K562 (cell line): ENCODE measurements at regions not wholly inside any gene's neighbourhood (a gene's known extent, or its start where the extent isn't known, plus 50 kb on each side); places are given as distances from the start of the nearest gene placed in this dataset.

Experiments
- ATAC-seq: fragments of 200-7000 bp; cut with Tn5 transposase; 3 replicates; pipeline ENCODE4 v1.9.1; 2020; ENCODE audit warnings: moderate library complexity
- BruUV-seq: library from RNA; stranded (reverse); fragments of 400-500 nt; replicated peaks from 2 replicates; lab custom pipeline; 2021; lab: Mats Ljungman, UMichigan
- CTCF ChIA-PET: fragments of 300-600 bp; formaldehyde crosslinking; extraction: SDS; loops from one replicate; lab custom pipeline; 2021; ENCODE audit warnings: low intra/inter-chr PET ratio; lab: Yijun Ruan, JAX
- POLR2A ChIA-PET: fragments of 300-600, 350-650 bp; sonication (Branson Sonifier 250); formaldehyde crosslinking; extraction: SDS; loops from one replicate; lab custom pipeline; 2021; ENCODE audit warnings: antibody characterized with exemption, inconsistent platforms; lab: Yijun Ruan, JAX
- DNase-seq, 4 experiments: peaks; one replicate each; pipeline versions ENCODE4 v3.0.0 to v3.0.0-alpha.2; 2011 to 2018; ENCODE audit warnings: low spot score in 3 of 4, mixed read lengths in 3 of 4; ENCODE audit errors: extremely low read depth in 1 of 4
- FAIRE-seq: peaks from 2 replicates; lab custom pipeline; 2011; peaks lifted over from hg19 to GRCh38; lab: Jason Lieb, UNC
- H2AFZ ChIP-seq: 2 replicates; pipeline ENCODE4 v1.6.0; 2011; ENCODE audit warnings: low read depth, low read length, control low read depth, inconsistent platforms
- H3K27ac ChIP-seq: fragments of 200-600 bp; 3 replicates; pipeline ENCODE4 v1.8.0; 2011; ENCODE audit warnings: low read depth, mild to moderate bottlenecking, control low read depth, inconsistent platforms, low read length, moderate library complexity, mixed read lengths; ENCODE audit errors: extremely low read depth
- H3K27me3 ChIP-seq, 2 experiments: fragments of 300-600 bp in 1 of 2; 2 replicates in 1 of 2; 3 replicates in 1 of 2; pipeline versions ENCODE4 v1.6.0 to v1.8.0; 2011; ENCODE audit warnings: inconsistent platforms in 2 of 2, low read length in 2 of 2, mild to moderate bottlenecking in 1 of 2, mixed read lengths in 1 of 2, moderate library complexity in 1 of 2; ENCODE audit not compliant: control insufficient read depth in 2 of 2, insufficient read depth in 2 of 2
- H3K36me3 ChIP-seq: fragments of 300-600 bp; 3 replicates; pipeline ENCODE4 v1.8.0; 2011; ENCODE audit warnings: mild to moderate bottlenecking, low read length, inconsistent platforms; ENCODE audit not compliant: control insufficient read depth, insufficient read depth
- H3K4me1 ChIP-seq, 2 experiments: fragments of 200-600 bp in 1 of 2; replicated peaks in 1 of 2; 2 replicates in 1 of 2; 3 replicates in 1 of 2; pipeline versions ENCODE4 v1.5.1 to v1.8.0; 2011; ENCODE audit warnings: inconsistent platforms in 2 of 2, low read length in 2 of 2, mild to moderate bottlenecking in 1 of 2, mixed read lengths in 1 of 2, moderate library complexity in 1 of 2; ENCODE audit not compliant: control insufficient read depth in 2 of 2, insufficient read depth in 2 of 2
- H3K4me2 ChIP-seq: 2 replicates; pipeline ENCODE4 v1.6.1; 2011; ENCODE audit warnings: low read length, control low read depth, inconsistent platforms, mixed read lengths; ENCODE audit not compliant: insufficient read depth
- H3K4me3 ChIP-seq: fragments of 200-600 bp; sonication (generic), shearing (Covaris generic); 2 replicates; pipeline ENCODE4 v1.5.1; 2016; ENCODE audit warnings: control low read depth, inconsistent platforms
- H3K79me2 ChIP-seq: fragments of 200-600 bp; 3 replicates; pipeline ENCODE4 v1.8.0; 2011; ENCODE audit warnings: low read length, inconsistent platforms; ENCODE audit not compliant: control insufficient read depth, insufficient read depth
- H3K9ac ChIP-seq, 2 experiments: 2 replicates each; pipeline versions ENCODE4 v1.6.0 to v1.6.1; 2011; ENCODE audit warnings: low read depth in 2 of 2, low read length in 2 of 2, control low read depth in 1 of 2, inconsistent platforms in 1 of 2, mild to moderate bottlenecking in 1 of 2, mixed read lengths in 1 of 2; ENCODE audit not compliant: insufficient read depth in 1 of 2
- H3K9me1 ChIP-seq: one replicate; pipeline ENCODE4 v1.6.0; 2011; ENCODE audit warnings: inconsistent platforms, mild to moderate bottlenecking, low read length, moderate library complexity; ENCODE audit not compliant: control insufficient read depth, insufficient read depth
- H3K9me3 ChIP-seq: replicated peaks from 2 replicates; pipeline ENCODE4 v1.5.1; 2011; ENCODE audit warnings: low read depth, low read length, inconsistent platforms; ENCODE audit not compliant: control insufficient read depth, insufficient read depth
- H4K20me1 ChIP-seq: replicated peaks from 2 replicates; pipeline ENCODE4 v1.6.1; 2011; ENCODE audit warnings: low read length, inconsistent platforms, mixed read lengths; ENCODE audit not compliant: control insufficient read depth, insufficient read depth
- CBFA2T2 ChIP-seq: fragments of 450-650 bp; conservative IDR thresholded peaks from 2 replicates; pipeline ENCODE4 v1.6.1; 2017; ENCODE audit warnings: mild to moderate bottlenecking
- FOSL1 ChIP-seq: fragments of 200-800 bp; sonication (Bioruptor generic); conservative IDR thresholded peaks from 2 replicates; pipeline ENCODE4 v1.6.1; 2016; ENCODE audit warnings: missing genetic modification characterization, missing compliant biosample characterization
- HDAC2 ChIP-seq: fragments of 450-650 bp; IDR thresholded peaks from 2 replicates; pipeline ENCODE4 v1.6.1; 2016; ENCODE audit warnings: mild to moderate bottlenecking
- HNRNPLL ChIP-seq: fragments of 200-400 bp; formaldehyde crosslinking; IDR thresholded peaks from 2 replicates; pipeline ENCODE4 v1.6.1; 2017; ENCODE audit warnings: low read length, low read depth, mild to moderate bottlenecking; ENCODE audit not compliant: poor library complexity, severe bottlenecking
- L3MBTL2 ChIP-seq: fragments of 450-650 bp; IDR thresholded peaks from 2 replicates; pipeline ENCODE4 v1.6.1; 2016; ENCODE audit warnings: mild to moderate bottlenecking, moderate library complexity
- MCM5 ChIP-seq: fragments of 450-650 bp; IDR thresholded peaks from 2 replicates; pipeline ENCODE4 v1.6.1; 2016; ENCODE audit warnings: low read depth
- MTA1 ChIP-seq: fragments of 450-650 bp; IDR thresholded peaks from 2 replicates; pipeline ENCODE4 v1.6.1; 2017; ENCODE audit warnings: borderline replicate concordance
- MTA2 ChIP-seq: fragments of 450-650 bp; IDR thresholded peaks from 2 replicates; pipeline ENCODE4 v1.6.1; 2016; ENCODE audit warnings: low read depth
- PHB ChIP-seq: fragments of 250-450 bp; sonication (Bioruptor Pico); IDR thresholded peaks from 2 replicates; pipeline ENCODE4 v1.5.0; 2021
- ZFX ChIP-seq: sonication (generic); formaldehyde crosslinking; IDR thresholded peaks from 2 replicates; pipeline ENCODE4 v1.8.0; 2022; ENCODE audit warnings: mild to moderate bottlenecking, missing genetic modification reagents, moderate library complexity
- ZNF766 ChIP-seq: fragments of 200-800 bp; sonication (Bioruptor generic); conservative IDR thresholded peaks from 2 replicates; pipeline ENCODE4 v1.6.1; 2016; ENCODE audit warnings: missing genetic modification characterization, missing compliant biosample characterization
- WGBS: fragments of 100-300 bp; shearing (Covaris generic); methylation state at CpG from one replicate; pipeline ENCODE4 v1.1.6; 2016; ENCODE audit warnings: low coverage, mixed read lengths; ENCODE audit not compliant: insufficient coverage; ENCODE audit errors: missing lambda C conversion rate; 5-methylcytosine and 5-hydroxymethylcytosine counted together
- in situ Hi-C: fragments of 300-500 bp; cut with MboI; formaldehyde crosslinking; loops from 4 replicates; pipeline ENCODE4 v1.15.0; 2018; ENCODE audit warnings: inconsistent platforms, mixed read lengths
- intact Hi-C: fragments of 100-400 bp; cut with micrococcal nuclease; formaldehyde crosslinking; loops from 2 replicates; pipeline ENCODE4 v1.14.2; 2022

GRCh38 chr13:105463011-105463501, 1072.4 kb downstream of the EFNB2 start:
- no TSS peak for BruUV-seq
- DNase-seq (no peak), ATAC-seq (no peak), FAIRE-seq (no peak)
- TF ChIP-seq CBFA2T2, result no peak
- no peak for TF ChIP-seq ZNF766 (CRISPR knock-in tag)
- TF ChIP-seq L3MBTL2, result no peak
- no peak for TF ChIP-seq FOSL1 (tag)
- TF ChIP-seq HDAC2, result no peak
- TF ChIP-seq ZFX (CRISPR knock-in tag), result no peak
- no peak for TF ChIP-seq MTA2
- TF ChIP-seq MCM5, result no peak
- TF ChIP-seq PHB (CRISPR knock-in tag), result no peak
- TF ChIP-seq MTA1, result no peak
- no peak for TF ChIP-seq HNRNPLL
- in situ Hi-C loops (no loop called here), intact Hi-C loops (no loop called here)
- Histone ChIP-seq H3K36me3 (no peaks in the 10 kb centered on the region), H3K4me1 (no peaks in the 10 kb centered on the region), H3K79me2 (no peaks in the 10 kb centered on the region), H3K4me3 (no peak overlapping the region), H3K9ac (no peak overlapping the region), H2AFZ (no peak overlapping the region), H3K9me1 (no peaks in the 10 kb centered on the region), H4K20me1 (no peaks in the 10 kb centered on the region), H3K4me2 (no peak overlapping the region), H3K27me3 (no peaks in the 10 kb centered on the region), H3K9me3 (no peaks in the 10 kb centered on the region), H3K27ac (no peak overlapping the region)
- ChIA-PET POLR2A (no interaction called here), CTCF (no interaction called here)
- 0% methylated on average over 2 of the region's 2 CpGs for WGBS
